Hepatocyte (in vitro differentiated cells): ENCODE measurements at regions not wholly inside any gene's neighbourhood (a gene's known extent, or its start where the extent isn't known, plus 50 kb on each side); places are given as distances from the start of the nearest gene placed in this dataset.

Experiments
- DNase-seq: peaks from one replicate; pipeline ENCODE4 v3.0.0-alpha.2; 2016; ENCODE audit warnings: low spot score
- H2AFZ ChIP-seq: fragments of 200-600 bp; sonication (generic); 2 replicates; pipeline ENCODE4 v1.6.0; 2016; ENCODE audit warnings: antibody characterized with exemption, mild to moderate bottlenecking
- H3K27ac ChIP-seq: fragments of 200-600 bp; sonication (generic); 2 replicates; pipeline ENCODE4 v1.5.1; 2016; ENCODE audit warnings: mild to moderate bottlenecking
- H3K27me3 ChIP-seq: fragments of 200-600 bp; sonication (generic); 2 replicates; pipeline ENCODE4 v1.6.1; 2016
- H3K36me3 ChIP-seq: fragments of 200-600 bp; sonication (generic); replicated peaks from 2 replicates; pipeline ENCODE4 v1.5.1; 2016; ENCODE audit warnings: low read depth; ENCODE audit not compliant: insufficient read depth
- H3K4me1 ChIP-seq: fragments of 200-600 bp; sonication (generic); 2 replicates; pipeline ENCODE4 v1.5.1; 2016; ENCODE audit warnings: mild to moderate bottlenecking, moderate library complexity; ENCODE audit not compliant: insufficient read depth
- H3K4me2 ChIP-seq: fragments of 200-600 bp; sonication (generic); 2 replicates; pipeline ENCODE4 v1.6.0; 2016
- H3K4me3 ChIP-seq: fragments of 200-600 bp; sonication (generic); 2 replicates; pipeline ENCODE4 v1.5.1; 2016; ENCODE audit warnings: mild to moderate bottlenecking
- H3K79me2 ChIP-seq: fragments of 200-600 bp; sonication (generic); 2 replicates; pipeline ENCODE4 v1.6.0; 2017; ENCODE audit warnings: mild to moderate bottlenecking
- H3K9me2 ChIP-seq: fragments of 200-600 bp; sonication (generic); replicated peaks from 2 replicates; pipeline ENCODE4 v1.6.0; 2017; ENCODE audit warnings: mild to moderate bottlenecking; ENCODE audit not compliant: insufficient read depth
- H3K9me3 ChIP-seq: fragments of 200-600 bp; sonication (generic); 2 replicates; pipeline ENCODE4 v1.5.1; 2016; ENCODE audit warnings: low read depth, mild to moderate bottlenecking
- H4K20me1 ChIP-seq: fragments of 200-600 bp; sonication (generic); 2 replicates; pipeline ENCODE4 v1.6.0; 2016; ENCODE audit warnings: mild to moderate bottlenecking; ENCODE audit not compliant: insufficient read depth, poor library complexity, severe bottlenecking
- EZH2 ChIP-seq: fragments of 200-600 bp; sonication (generic); IDR thresholded peaks from 2 replicates; pipeline ENCODE4 v1.6.1; 2016; ENCODE audit warnings: antibody characterized with exemption, mild to moderate bottlenecking, borderline replicate concordance
- EZH2phosphoT487 ChIP-seq: fragments of 200-600 bp; sonication (generic); IDR thresholded peaks from one replicate; pipeline ENCODE4 v1.6.1; 2018; ENCODE audit warnings: antibody characterized with exemption, mild to moderate bottlenecking, low read depth, moderate library complexity; ENCODE audit not compliant: unreplicated experiment, severe bottlenecking
- WGBS: methylation state at CpG from one replicate; pipeline ENCODE4 v1.1.6; 2016; ENCODE audit warnings: low lambda C conversion rate; ENCODE audit errors: missing lambda C conversion rate; 5-methylcytosine and 5-hydroxymethylcytosine counted together
- TF ChIP-seq, protein P1 (sequence below): fragments of 200-600 bp; sonication (generic); IDR thresholded peaks from 2 replicates; pipeline ENCODE4 v1.5.1; 2016; ENCODE audit warnings: antibody characterized with exemption, mild to moderate bottlenecking; ENCODE audit not compliant: poor library complexity

DNA sequence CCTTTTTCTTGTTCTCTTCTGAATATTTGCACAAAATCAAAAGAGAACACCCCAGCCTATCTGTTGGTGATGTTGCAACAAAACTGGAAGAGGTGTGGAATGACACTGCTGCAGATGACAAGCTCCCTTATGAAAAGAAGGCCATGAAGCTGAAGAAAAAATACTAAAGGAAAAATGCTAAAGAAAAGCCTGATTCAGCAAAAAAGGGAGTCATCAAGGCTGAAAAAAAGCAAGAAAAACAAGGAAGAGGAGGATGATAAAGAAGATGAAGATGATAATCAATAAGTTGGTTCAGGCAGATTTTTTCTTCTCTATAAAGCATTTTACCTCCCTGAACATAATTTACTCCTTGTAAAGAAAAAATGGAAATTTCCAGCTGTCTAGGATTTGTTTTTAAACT is 1538.8 kb downstream of the RPA4 start:
- no peaks in the 10 kb centered on the region for H3K4me1 ChIP-seq
- TF ChIP-seq EZH2phosphoT487 (no peak), EZH2 (no peak)
- TF ChIP-seq, protein P1, sequence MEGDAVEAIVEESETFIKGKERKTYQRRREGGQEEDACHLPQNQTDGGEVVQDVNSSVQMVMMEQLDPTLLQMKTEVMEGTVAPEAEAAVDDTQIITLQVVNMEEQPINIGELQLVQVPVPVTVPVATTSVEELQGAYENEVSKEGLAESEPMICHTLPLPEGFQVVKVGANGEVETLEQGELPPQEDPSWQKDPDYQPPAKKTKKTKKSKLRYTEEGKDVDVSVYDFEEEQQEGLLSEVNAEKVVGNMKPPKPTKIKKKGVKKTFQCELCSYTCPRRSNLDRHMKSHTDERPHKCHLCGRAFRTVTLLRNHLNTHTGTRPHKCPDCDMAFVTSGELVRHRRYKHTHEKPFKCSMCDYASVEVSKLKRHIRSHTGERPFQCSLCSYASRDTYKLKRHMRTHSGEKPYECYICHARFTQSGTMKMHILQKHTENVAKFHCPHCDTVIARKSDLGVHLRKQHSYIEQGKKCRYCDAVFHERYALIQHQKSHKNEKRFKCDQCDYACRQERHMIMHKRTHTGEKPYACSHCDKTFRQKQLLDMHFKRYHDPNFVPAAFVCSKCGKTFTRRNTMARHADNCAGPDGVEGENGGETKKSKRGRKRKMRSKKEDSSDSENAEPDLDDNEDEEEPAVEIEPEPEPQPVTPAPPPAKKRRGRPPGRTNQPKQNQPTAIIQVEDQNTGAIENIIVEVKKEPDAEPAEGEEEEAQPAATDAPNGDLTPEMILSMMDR, result no peak
- H3K36me3 ChIP-seq, result no peaks in the 10 kb centered on the region
- H3K79me2 ChIP-seq, result no peaks in the 10 kb centered on the region
- H3K4me3 ChIP-seq, result no peak overlapping the region
- H3K27ac ChIP-seq, result no peak overlapping the region
- H3K9me3 ChIP-seq, result no peaks in the 10 kb centered on the region
- no peak overlapping the region for H2AFZ ChIP-seq
- DNase-seq, result no peak
- no peak overlapping the region for H3K4me2 ChIP-seq
- no peaks in the 10 kb centered on the region for H3K9me2 ChIP-seq
- H4K20me1 ChIP-seq, result no peaks in the 10 kb centered on the region
- H3K27me3 ChIP-seq, result no peaks in the 10 kb centered on the region

DNA sequence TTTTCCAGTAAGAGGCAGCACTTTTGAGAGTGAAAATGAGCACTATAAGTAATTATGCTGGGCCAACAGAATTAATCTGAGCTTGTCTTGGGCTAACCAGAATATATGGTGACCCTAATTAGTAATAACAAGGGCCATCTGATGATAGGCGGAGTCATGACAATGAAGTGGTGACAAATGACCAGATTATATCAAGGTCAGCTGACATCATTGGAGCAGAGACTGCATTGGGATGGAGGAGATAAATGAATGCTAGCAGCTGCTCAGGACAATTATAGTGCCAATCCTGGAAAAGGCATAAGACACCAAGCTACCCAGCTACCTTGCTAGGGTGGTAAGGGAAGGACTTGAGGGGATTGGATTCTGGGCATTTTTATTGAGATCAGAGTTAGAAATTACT is 1548.7 kb downstream of the RPA4 start:
- 97% methylated on average over 1 of the region's 1 CpG for WGBS
- TF ChIP-seq EZH2, result no peak
- TF ChIP-seq, protein P1, result no peak
- no peak for TF ChIP-seq EZH2phosphoT487
- no peaks in the 10 kb centered on the region for H4K20me1 ChIP-seq
- H3K36me3 ChIP-seq, result no peaks in the 10 kb centered on the region
- H3K9me2 ChIP-seq, result no peaks in the 10 kb centered on the region
- H3K4me3 ChIP-seq, result no peak overlapping the region
- no peaks in the 10 kb centered on the region for H3K9me3 ChIP-seq
- H3K27ac ChIP-seq, result no peak overlapping the region
- H3K79me2 ChIP-seq, result no peaks in the 10 kb centered on the region
- H2AFZ ChIP-seq, result no peak overlapping the region
- no peaks in the 10 kb centered on the region for H3K27me3 ChIP-seq
- no peak overlapping the region for H3K4me2 ChIP-seq
- H3K4me1 ChIP-seq, result no peaks in the 10 kb centered on the region
- DNase-seq, result no peak

DNA sequence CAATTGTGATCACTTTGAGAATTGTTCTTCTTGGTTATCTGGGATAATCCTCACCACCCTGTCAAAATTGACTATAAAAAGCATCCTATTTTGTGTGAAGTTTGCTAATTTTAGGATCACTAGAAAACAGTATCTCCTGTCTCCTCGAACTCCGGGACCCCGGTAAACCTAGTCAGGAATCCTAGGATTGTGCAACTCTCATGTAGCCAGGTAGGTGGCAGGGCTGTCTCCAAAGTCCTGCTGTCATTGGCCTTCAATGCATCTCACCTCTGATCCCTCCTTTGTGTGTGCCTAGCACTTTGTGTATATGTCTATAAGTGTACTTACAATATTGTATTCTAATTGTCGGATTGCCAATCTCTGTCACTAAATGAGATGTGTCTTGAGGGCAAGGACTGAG is 1564.8 kb downstream of the RPA4 start:
- no peaks in the 10 kb centered on the region for H3K27me3 ChIP-seq
- H3K27ac ChIP-seq, result no peak overlapping the region
- no peak for TF ChIP-seq EZH2
- TF ChIP-seq, protein P1, result no peak
- TF ChIP-seq EZH2phosphoT487, result no peak
- no peak overlapping the region for H3K4me2 ChIP-seq
- no peak for DNase-seq
- no peaks in the 10 kb centered on the region for H3K9me2 ChIP-seq
- no peaks in the 10 kb centered on the region for H3K9me3 ChIP-seq
- no peaks in the 10 kb centered on the region for H3K4me1 ChIP-seq
- WGBS, result 92% methylated on average over 4 of the region's 4 CpGs
- no peaks in the 10 kb centered on the region for H4K20me1 ChIP-seq
- no peaks in the 10 kb centered on the region for H3K36me3 ChIP-seq
- no peak overlapping the region for H3K4me3 ChIP-seq
- H2AFZ ChIP-seq, result no peak overlapping the region
- no peaks in the 10 kb centered on the region for H3K79me2 ChIP-seq

GRCh38 chrX:98452456-98452855 is 1568.7 kb downstream of the RPA4 start:
- Histone ChIP-seq H3K4me1 (no peaks in the 10 kb centered on the region), H2AFZ (no peak overlapping the region), H4K20me1 (no peaks in the 10 kb centered on the region), H3K4me2 (no peak overlapping the region), H3K36me3 (no peaks in the 10 kb centered on the region), H3K27me3 (no peaks in the 10 kb centered on the region), H3K9me2 (no peaks in the 10 kb centered on the region), H3K27ac (no peak overlapping the region), H3K79me2 (no peaks in the 10 kb centered on the region), H3K9me3 (no peaks in the 10 kb centered on the region), H3K4me3 (no peak overlapping the region)
- no peak for DNase-seq
- TF ChIP-seq, protein P1, result no peak
- TF ChIP-seq EZH2phosphoT487 (no peak), EZH2 (no peak)
- 96% methylated on average over 1 of the region's 1 CpG for WGBS
